ENCODE measurements at regions not wholly inside any gene's neighbourhood (a gene's known extent, or its start where the extent isn't known, plus 50 kb on each side); places are given as distances from the start of the nearest gene placed in this dataset.

DNA sequence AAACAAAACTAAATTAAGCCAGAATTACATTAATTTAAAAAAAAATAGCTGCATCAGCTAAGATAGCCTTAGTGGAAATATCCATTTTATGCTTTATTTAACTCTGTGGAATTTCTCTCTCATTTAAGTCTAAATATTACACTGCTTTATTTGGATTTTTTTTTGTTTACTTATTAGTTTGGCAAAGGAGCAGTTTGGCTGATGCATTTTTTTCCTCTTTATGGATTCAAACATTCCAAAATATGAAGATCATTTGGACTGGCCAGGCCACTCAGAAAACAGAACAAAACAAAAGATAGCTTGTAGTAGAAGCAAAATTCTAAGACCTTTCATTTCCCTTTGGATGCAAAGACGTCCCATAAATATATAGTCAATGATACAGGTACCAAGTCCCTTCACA lies 707.3 kb upstream of the UBE2E2 start:
- no peak for DNase-seq

- DNase-seq: no peak
Measured at GRCh38 chr3:22496641-22497040, 706.5 kb upstream of the UBE2E2 start.

DNA sequence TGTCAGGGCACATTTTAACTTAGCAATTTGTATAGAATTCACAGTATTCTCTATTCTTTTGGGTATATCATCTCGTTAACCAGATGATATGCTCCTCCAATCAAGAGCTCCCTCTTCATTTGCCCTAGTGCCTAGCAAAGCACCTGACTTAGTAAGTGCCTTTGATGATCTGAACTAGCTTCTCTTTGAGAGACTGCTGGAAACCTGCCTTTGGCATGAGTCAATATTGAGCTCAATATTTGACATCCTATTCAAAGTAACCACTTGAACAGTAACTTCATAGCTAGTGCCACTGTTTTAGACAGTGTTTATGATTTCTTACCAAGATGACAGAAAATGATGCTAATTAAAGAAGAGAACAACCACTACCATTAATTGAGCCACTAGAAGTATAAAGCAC lies 696.3 kb upstream of the UBE2E2 start:
- DNase-seq: no peak

DNA sequence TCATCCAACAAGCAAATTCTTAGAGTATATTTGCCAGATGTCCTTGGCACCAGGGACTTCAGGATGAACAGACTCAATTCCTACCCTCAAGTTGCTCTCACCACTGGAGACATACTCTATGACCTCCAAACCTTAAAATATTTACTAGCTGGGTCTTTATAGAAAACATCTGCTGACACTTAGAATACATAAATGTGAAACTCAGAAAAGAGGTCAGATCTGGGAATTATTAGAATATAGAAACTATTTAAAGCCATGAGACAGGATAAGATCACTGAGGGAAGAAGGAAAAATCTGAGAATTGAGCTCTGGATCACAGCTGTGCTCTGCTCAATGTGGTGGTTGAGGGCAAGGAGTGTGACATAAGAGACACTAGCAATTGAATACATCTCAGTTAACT lies 695.4 kb upstream of the UBE2E2 start:
- DNase-seq: no peak

DNA sequence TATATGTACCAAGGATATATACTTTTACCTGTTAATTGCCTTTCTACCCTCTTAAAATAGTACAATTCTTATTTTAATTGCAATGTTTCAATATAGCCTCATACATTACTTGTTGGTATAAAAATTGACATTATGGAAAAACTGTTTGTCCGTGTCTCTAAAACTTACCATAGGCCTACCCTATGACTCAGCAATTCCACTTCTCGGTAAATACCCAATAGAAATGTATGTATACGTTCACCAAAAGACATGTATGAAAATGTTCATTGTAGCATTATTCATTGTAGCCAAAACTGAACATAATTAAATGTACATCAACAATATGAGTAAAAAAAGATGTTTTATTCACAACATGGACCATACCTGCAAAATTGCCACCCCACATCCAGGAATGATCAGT lies 679.2 kb upstream of the UBE2E2 start:
- DNase-seq: no peak

DNA sequence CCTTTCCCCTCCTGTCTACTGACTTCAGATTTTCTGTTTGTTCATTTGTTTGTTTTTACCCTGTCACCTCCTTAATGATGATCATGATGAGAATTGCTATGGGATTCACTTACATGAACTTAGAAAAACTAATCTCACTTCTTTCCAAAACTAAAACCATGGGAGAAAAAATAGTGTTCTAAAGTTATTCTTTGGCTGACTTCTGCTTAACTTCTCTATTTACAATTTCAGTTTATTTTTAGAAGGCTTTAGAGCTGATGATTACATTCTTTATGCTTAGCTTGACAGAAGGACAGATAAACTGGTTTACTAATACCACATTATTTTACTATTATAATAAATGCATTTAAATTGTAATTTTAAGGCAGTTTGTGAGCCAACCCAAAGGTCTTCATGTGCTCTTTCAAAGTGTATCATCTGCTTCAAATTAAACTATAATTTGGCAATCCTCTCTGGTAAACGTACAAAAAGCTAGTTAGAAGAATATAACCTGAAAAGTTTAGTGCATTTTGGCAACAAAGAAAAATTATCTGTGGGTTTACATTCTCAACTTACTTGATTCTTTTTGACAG lies 676.8 kb upstream of the UBE2E2 start:
- DNase-seq: no peak

- DNase-seq: no peak
Measured at GRCh38 chr3:22536541-22536940, 666.6 kb upstream of the UBE2E2 start.

DNA sequence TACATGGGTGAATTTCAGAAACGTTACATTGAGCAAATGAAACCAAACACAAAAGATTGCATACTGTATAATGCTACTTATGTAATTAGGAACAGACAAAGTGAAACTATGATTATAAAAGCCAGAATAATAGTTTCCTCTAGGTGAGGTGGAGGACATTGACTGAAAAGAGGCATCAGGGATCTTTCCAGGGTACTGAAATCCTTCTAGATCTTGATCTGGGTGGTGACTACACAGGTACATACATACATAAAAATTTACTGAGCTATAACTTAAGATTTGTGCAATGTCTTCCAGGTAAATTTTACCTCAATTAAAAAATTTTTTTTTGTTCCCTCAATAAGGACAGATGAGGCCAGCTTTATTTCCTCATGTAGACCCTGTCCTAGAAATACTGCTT lies 665.6 kb upstream of the UBE2E2 start:
- no peak for DNase-seq

- no peak for DNase-seq
Measured at GRCh38 chr3:22542311-22542710, 660.8 kb upstream of the UBE2E2 start.

DNA sequence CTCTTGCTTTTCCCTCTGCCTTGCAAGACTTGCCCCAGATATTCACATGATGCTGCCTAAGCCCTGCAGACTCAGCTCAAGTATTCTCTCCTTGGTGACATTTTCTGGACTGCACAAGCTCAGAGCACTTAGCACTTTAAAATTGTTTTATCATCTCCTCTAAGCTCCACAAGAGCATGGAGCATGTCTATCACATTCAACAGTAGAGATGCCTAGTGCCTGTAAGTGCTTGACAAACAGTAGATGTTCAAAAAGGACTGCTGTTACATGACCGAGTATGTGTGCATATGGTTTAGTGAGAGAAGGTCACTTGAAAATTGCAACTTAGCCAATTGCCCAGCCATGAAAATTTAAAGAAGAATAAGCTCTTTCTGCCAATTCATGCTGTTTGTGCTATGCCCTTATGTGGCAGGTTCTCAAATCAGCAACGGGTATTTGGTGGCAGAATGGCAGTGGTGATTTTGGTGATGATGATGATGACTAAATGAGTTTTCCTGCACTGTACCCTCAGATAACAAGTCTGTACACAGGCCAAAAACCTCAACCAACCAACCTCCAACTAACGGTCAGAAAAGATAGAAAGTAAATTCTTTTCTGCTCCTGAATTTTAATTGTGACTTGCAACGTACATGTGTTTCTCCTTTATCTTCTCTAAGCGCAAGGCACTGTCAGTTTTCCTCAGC lies 647.2 kb upstream of the UBE2E2 start:
- DNase-seq: no peak

DNA sequence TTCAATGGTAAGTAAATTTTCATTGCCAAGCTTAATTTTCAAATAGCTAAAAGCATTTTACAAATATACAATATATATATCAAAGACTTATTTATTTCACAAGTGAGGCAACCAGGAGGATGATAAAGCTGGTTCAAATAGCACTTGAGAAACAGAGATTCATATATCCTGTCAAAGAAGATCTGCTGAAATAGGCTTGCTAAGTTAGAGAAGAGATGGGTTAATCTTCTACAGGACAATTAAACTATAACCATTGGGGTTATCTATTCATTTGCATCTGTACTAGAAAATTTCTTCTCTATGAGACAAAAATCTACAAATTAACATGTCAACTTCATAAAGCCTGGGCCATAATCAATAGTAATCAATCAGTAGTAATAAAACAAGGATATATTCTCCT lies 637.7 kb upstream of the UBE2E2 start:
- no peak for DNase-seq

- no peak for DNase-seq
Measured at GRCh38 chr3:22568285-22568684, 634.8 kb upstream of the UBE2E2 start.

DNA sequence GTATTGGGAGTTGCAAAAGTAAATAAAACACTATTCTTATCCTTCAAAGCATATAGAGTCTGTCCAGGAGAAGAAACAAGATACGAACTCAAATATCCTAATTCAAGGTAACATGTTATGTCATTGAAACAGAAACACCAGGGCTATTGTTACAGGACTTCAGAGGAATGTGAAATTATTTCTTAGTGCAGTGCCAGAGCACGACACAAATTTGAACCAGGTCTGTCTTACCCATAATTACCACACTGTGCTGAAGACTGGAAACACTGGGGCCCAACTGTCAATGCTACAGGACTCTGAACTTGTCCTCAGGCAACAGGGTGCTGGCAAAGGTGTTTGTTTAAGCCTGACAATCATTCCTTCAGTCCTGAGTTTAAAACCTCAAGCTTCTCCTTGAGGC lies 633.6 kb upstream of the UBE2E2 start:
- no peak for DNase-seq

- no peak for DNase-seq
Measured at GRCh38 chr3:22581007-22581406, 622.1 kb upstream of the UBE2E2 start.

- DNase-seq: no peak
Measured at GRCh38 chr3:22582266-22582665, 620.9 kb upstream of the UBE2E2 start.

GRCh38 chr3:22585504-22585903 lies 617.6 kb upstream of the UBE2E2 start:
- no peak for DNase-seq

GRCh38 chr3:22585911-22586310 lies 617.2 kb upstream of the UBE2E2 start:
- no peak for DNase-seq

GRCh38 chr3:22587446-22587845 lies 615.7 kb upstream of the UBE2E2 start:
- no peak for DNase-seq

DNA sequence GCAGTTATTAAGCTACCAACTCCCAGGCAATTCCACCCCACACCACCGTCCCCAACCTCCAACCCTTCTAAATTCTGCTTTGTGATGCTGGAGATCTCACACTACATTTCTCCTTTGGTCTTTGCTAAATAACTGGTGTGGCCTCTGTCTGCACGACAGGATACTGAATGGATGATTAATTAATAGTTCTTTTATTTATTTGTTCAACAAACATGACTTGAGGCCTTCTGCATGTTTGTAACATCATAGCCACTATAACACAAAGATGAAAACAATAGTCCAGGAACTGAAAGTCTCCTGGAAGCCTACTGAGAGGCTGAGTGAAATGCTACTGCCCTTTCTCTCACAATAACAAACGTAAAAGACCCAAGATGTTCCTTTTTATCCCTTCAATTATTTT lies 609.5 kb upstream of the UBE2E2 start:
- no peak for DNase-seq

DNA sequence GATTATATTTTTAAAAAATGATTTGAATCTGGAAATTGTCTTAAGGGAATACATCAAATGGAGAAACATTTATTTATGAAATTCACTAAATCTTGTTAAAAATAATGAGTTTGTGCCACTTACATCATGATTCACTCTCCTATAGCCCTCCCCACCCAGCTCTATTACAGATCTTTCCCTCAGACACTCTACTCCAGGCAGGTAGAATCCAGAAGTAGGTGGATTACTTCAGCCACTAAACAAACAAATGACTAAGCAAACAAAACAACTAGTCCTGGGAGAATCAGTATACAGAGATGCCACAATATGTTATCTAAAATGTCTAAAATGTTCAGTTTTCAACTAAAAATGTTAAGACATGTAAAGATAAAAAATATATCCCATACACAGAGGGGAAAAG lies 608.1 kb upstream of the UBE2E2 start:
- DNase-seq: no peak

- no peak for DNase-seq
Measured at GRCh38 chr3:22606461-22606860, 596.7 kb upstream of the UBE2E2 start.

DNA sequence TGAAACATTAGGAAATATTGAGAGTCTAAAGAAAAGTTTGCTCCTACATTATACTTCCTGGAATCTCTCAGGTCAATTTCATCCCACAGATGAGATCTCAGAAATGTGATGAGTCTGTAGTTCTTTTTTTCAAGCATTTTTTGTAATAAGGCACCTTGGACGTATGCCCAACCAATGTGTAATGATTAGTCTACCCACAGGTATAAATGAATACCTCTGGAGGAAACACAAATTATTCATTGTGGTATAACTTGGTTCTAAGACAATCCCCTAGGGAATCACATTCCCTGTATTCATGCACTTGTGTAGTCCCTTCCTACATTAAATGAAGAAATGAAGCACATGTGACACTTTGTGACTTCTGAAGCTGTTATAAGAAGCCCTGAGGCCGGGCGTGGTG lies 596.2 kb upstream of the UBE2E2 start:
- DNase-seq: no peak

DNA sequence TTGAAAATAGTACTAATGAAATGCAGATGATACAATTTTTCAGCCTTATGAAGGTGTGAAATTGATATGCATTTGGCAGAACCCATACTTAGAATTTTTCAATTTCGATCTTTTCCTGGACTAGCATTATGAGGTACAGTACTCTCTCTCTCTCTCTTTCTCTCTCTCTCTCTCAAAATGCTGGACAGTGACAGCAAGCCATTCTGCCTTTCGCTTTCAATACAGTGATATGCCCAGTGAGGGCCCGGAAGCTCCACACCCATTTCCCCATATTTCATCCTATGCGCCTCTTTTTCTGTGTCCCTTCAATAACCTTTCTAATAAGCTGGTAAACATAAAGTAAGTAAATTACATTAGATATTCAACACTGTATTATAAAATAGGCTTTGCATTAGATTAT lies 595.0 kb upstream of the UBE2E2 start:
- DNase-seq: no peak

DNA sequence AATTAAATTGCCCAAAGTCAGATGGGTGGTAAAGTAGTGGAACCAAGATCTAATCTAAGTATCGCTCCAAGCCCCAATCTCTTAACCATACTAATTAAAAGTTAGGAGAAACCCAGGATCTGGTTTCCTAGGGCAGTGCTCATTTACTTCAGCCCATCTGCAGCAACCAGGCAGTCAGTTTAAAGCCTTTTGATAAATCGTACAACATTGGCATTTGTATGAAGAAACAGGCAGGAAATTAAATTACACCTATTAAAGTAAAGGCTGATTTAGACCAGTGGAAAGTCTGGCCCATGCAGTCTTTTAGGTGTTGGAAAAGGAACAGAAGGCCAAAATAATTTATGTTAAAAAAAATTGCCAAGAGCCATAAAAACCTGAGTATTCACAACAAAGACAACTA lies 594.4 kb upstream of the UBE2E2 start:
- DNase-seq: no peak

DNA sequence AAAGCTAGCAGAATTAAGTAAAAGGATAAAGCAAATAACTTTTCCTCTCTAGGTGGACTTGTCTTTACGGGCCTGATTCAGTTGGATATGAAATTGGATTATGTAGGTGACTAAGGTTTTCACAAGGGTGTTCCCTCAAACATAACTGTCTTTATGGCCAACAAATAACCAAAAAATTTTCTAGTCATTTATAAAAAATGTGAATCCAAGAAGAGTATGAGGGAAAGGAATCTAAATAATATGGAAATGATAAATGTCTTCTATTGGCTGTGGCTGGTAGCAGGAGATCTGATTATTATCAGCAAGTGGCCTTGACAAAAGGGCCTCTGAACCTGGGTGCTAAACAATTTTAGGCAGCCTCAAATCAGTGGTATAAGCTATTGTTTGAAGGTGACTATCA lies 594.0 kb upstream of the UBE2E2 start:
- no peak for DNase-seq

Data from NCI-H1436 treated with DMSO at 0.1 percent for 48 hours (cell line).